ENCODE measurements at regions not wholly inside any gene's neighbourhood (a gene's known extent, or its start where the extent isn't known, plus 50 kb on each side); places are given as distances from the start of the nearest gene placed in this dataset.
"Not testable (repeated sequence)": the region's sequence is repeated elsewhere in the genome, so short reads cannot be mapped to it uniquely, and the experiment has no call there.

DNA sequence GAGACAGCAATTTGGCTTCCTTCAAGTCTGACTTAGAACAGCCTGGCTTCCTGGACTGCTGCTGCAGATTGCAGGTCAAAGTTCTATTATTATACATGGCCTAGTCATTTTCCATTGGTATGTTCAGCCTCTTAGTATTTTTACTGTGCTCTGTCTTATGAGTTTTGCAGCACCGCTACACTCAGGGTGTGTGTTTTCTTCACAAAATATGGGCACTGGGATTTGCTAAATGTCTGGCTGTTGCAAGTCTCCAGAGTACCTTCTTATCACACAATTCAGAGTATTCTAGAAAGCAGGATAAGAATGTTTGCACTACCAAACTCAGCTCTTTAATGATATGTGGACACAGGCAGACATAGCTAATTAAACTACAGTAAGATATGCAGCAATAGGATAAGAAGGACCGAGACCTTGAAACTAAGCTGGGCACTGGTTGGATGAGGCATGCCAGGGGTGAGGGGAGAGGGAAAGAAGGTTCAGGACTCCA is 203.0 kb upstream of the PDZRN3 start:
- H3K27ac ChIP-seq = no peak overlapping the region
- intact Hi-C loops (cut with DNase I) = no loop called here
- TF ChIP-seq POLR2A (IDR thresholded peaks at IDR 0.05) (no peak), CTCF (IDR thresholded peaks at IDR 0.05) (no peak), POLR2AphosphoS5 (IDR thresholded peaks at IDR 0.05; ENCODE audit: insufficient read depth in 1 of 2, low read depth in 1 of 2) (no peak)

DNA sequence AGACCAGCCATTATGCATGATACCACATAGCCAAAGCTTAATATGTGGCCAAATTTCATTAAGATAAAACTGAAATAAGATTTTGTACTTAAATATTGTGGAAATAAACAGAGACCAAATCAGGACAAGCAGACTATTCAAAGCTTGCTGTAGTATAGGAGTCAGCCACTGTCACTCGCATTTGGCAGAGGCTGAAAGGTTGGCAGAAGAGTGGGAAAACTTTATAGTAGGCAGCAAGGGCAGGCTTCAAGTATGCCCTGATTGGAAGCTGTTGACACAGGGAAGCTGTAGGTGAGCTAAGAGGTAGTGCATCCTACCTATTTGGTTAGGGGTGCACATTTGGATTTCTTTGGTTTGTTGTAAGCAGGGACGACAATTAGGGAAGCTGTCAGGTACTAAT is 202.5 kb upstream of the PDZRN3 start:
- Histone ChIP-seq H3K9me3 (no peaks in the 10 kb centered on the region), H3K36me3 (no peaks in the 10 kb centered on the region), H3K27ac (no peak overlapping the region), H3K4me1 (no peaks in the 10 kb centered on the region), H3K4me3 (no peak overlapping the region), H3K27me3 (no peaks in the 10 kb centered on the region)
- intact Hi-C loops (cut with DNase I) = no loop called here
- DNase-seq (ENCODE audit: extremely low spot score in 2 of 2) = no peak
- TF ChIP-seq POLR2A (IDR thresholded peaks at IDR 0.05) (no peak), CTCF (IDR thresholded peaks at IDR 0.05) (no peak), POLR2AphosphoS5 (IDR thresholded peaks at IDR 0.05; ENCODE audit: insufficient read depth in 1 of 2, low read depth in 1 of 2) (no peak)

More for the DNA sequence above, 203.0 kb upstream of the PDZRN3 start:
- DNase-seq (ENCODE audit: extremely low spot score in 2 of 2) = no peak
- H3K4me3 ChIP-seq = no peak overlapping the region
- H3K36me3 ChIP-seq = no peaks in the 10 kb centered on the region
- H3K9me3 ChIP-seq = no peaks in the 10 kb centered on the region
- no peaks in the 10 kb centered on the region for H3K27me3 ChIP-seq
- no peaks in the 10 kb centered on the region for H3K4me1 ChIP-seq

- DNase-seq (ENCODE audit: extremely low spot score in 2 of 2); H3K27ac ChIP-seq; H3K4me1 ChIP-seq; H3K27me3 ChIP-seq; H3K4me3 ChIP-seq; intact Hi-C loops (cut with DNase I); H3K9me3 ChIP-seq; H3K36me3 ChIP-seq: not testable (repeated sequence)
Observed at GRCh38 chr3:73820896-73821295, 196.2 kb upstream of the PDZRN3 start.

- no peaks in the 10 kb centered on the region for H3K9me3 ChIP-seq
- no peaks in the 10 kb centered on the region for H3K4me1 ChIP-seq
- no peak for DNase-seq (ENCODE audit: extremely low spot score in 2 of 2)
- TF ChIP-seq CTCF (IDR thresholded peaks at IDR 0.05) = no peak
- TF ChIP-seq POLR2AphosphoS5 (IDR thresholded peaks at IDR 0.05; ENCODE audit: insufficient read depth in 1 of 2, low read depth in 1 of 2) = no peak
- TF ChIP-seq POLR2A (IDR thresholded peaks at IDR 0.05) = no peak
- no peak overlapping the region for H3K4me3 ChIP-seq
- intact Hi-C loops (cut with DNase I) = no loop called here
- no peaks in the 10 kb centered on the region for H3K27me3 ChIP-seq
- H3K27ac ChIP-seq = no peak overlapping the region
- H3K36me3 ChIP-seq = no peaks in the 10 kb centered on the region
Observed at GRCh38 chr3:73820431-73820830, 195.7 kb upstream of the PDZRN3 start.

DNA sequence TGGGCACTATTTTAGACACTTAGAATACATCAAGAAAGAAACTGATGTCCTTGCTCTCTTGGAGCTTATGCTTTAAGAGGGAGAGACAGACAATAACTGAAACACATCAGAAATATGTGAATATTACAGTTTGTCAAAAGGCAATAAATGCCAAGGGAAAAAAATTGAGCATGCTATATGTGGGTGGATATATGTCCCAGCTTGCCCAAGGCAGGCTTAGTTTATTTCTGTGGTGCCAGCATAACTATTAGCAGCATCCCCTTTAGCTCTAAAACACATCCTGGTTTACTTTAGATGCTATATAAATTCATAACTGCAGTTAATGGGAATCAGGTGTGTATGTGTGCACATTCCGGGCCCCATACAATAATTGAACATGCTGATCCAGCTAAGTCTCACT is 191.2 kb upstream of the PDZRN3 start:
- intact Hi-C loops (cut with DNase I) = no loop called here

More for the DNA sequence above, 191.2 kb upstream of the PDZRN3 start:
- no peaks in the 10 kb centered on the region for H3K36me3 ChIP-seq
- no peak for DNase-seq (ENCODE audit: extremely low spot score in 2 of 2)
- H3K9me3 ChIP-seq = no peaks in the 10 kb centered on the region
- H3K27ac ChIP-seq = no peak overlapping the region
- no peak for TF ChIP-seq POLR2A (IDR thresholded peaks at IDR 0.05)
- no peak for TF ChIP-seq POLR2AphosphoS5 (IDR thresholded peaks at IDR 0.05; ENCODE audit: insufficient read depth in 1 of 2, low read depth in 1 of 2)
- TF ChIP-seq CTCF (IDR thresholded peaks at IDR 0.05) = no peak
- H3K27me3 ChIP-seq = no peaks in the 10 kb centered on the region
- no peaks in the 10 kb centered on the region for H3K4me1 ChIP-seq
- H3K4me3 ChIP-seq = no peak overlapping the region

Measured in vagina (tissue), 2 donors.